ENCODE measurements at regions not wholly inside any gene's neighbourhood (a gene's known extent, or its start where the extent isn't known, plus 50 kb on each side); places are given as distances from the start of the nearest gene placed in this dataset.

DNA sequence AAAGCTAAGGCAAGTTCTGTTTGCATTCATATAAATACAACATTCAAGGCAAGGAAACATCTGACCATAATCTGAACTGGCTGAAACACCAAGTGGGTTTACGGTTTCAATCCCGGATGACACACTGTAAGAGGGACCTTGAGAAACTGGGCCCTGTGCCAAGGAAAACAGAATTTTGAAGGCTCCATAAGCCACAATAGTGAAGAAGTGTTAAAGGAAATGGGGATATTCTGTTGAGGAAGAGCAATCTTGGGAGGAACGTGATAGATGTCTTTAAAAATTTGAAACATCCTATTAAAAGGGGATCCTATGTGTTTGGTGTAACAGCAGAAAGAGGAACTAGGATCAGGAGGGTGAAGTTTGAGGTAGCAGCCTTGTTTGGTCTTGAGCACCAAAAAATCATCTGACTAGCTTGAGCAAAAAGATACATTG is 82.4 kb upstream of the TAB2 start:
- TF ChIP-seq EP300 (IDR thresholded peaks at IDR 0.05) (no peak), CTCF (IDR thresholded peaks at IDR 0.05) (no peak), POLR2A (IDR thresholded peaks at IDR 0.05) (no peak)
- Histone ChIP-seq H3K27ac (no peak overlapping the region), H3K36me3 (no peaks in the 10 kb centered on the region), H3K4me3 (no peak overlapping the region), H3K4me1 (ENCODE audit: insufficient read depth) (peaks cover 12% of the 10 kb centered on the region), H3K9me3 (no peaks in the 10 kb centered on the region), H3K27me3 (no peaks in the 10 kb centered on the region)
- peak in 3 of 5 donors; percentile 51 to 56 (median 55) for DNase-seq
- WGBS, 3 donors = 8 to 29% (median 13%) methylated on average over 3 of the region's 3 CpGs
- intact Hi-C loops (cut with DNase I) = no loop called here

DNA sequence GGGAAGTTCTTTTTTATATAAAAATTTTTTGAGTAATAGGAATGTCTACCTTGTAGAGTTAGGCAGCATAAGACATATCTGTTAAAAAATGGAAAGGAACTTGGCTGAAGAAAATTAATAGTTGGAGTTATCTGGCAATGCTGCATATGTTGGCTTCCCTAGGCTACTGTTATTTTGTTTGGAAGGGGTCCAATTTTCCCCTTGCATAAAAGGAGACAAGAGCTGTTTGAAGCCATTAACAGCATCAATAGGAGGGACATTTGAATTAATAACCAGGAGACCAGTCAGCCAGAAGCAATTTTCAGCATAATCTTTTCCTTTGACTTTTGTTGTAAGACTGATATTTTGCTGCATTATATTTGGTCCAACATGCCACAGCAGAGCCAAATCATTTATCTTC is 80.9 kb upstream of the TAB2 start:
- intact Hi-C loops (cut with DNase I) = no loop called here

GRCh38 chr6:149237464-149237863 is 80.0 kb upstream of the TAB2 start:
- DNase-seq = no peak
- 94 to 97% (median 95%) methylated on average over 6 of the region's 6 CpGs for WGBS, 3 donors
- Histone ChIP-seq H3K4me1 (ENCODE audit: insufficient read depth) (peaks cover 3% of the 10 kb centered on the region), H3K27ac (no peak overlapping the region), H3K36me3 (no peaks in the 10 kb centered on the region), H3K4me3 (no peak overlapping the region), H3K9me3 (no peaks in the 10 kb centered on the region), H3K27me3 (no peaks in the 10 kb centered on the region)
- TF ChIP-seq POLR2A (IDR thresholded peaks at IDR 0.05) (no peak), CTCF (IDR thresholded peaks at IDR 0.05) (no peak)
- intact Hi-C loops (cut with DNase I) = no loop called here

More for the DNA sequence above, 80.9 kb upstream of the TAB2 start:
- DNase-seq = no peak
- Histone ChIP-seq H3K9me3 (no peaks in the 10 kb centered on the region), H3K4me1 (ENCODE audit: insufficient read depth) (peaks cover 8% of the 10 kb centered on the region), H3K27me3 (no peaks in the 10 kb centered on the region), H3K27ac (no peak overlapping the region), H3K36me3 (no peaks in the 10 kb centered on the region), H3K4me3 (no peak overlapping the region)
- TF ChIP-seq CTCF (IDR thresholded peaks at IDR 0.05) (no peak), EP300 (IDR thresholded peaks at IDR 0.05) (no peak), POLR2A (IDR thresholded peaks at IDR 0.05) (no peak)

DNA sequence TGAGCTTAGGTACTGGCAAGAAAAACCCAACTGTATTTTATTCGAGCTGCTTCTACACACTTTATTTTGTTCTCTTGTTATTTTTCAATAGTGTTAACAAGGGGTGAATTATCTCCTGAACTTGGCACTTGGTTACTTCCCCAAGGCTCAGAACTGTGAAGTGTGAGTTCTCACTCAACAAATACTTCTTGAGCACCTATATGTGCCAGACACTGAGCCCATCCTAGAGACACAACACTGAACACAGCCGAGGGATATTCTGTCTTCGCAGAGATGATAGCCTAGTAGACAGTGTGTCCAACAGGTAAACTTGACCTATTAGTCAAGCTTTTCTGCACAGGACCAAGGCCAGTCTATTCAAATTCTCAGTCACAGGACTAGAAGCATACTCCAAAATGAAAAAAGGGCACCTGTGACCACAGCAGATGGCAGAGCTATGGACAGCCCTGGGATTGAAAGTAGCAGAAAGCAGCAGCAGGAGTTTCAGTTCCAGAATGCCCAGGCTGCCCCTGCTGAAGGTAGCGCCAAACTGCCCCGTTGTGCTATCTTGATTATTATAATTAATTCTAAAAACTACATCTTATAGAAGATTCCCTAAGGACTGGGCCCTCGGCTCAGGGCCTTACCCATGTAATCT is 77.8 kb upstream of the TAB2 start:
- no peak for DNase-seq
- no peak overlapping the region for H3K4me3 ChIP-seq
- intact Hi-C loops (cut with DNase I) = no loop called here
- H3K36me3 ChIP-seq = no peaks in the 10 kb centered on the region
- H3K27ac ChIP-seq = no peak overlapping the region
- TF ChIP-seq EP300 (IDR thresholded peaks at IDR 0.05) = no peak
- no peak for TF ChIP-seq CTCF (IDR thresholded peaks at IDR 0.05)
- no peak for TF ChIP-seq POLR2A (IDR thresholded peaks at IDR 0.05)
- no peaks in the 10 kb centered on the region for H3K4me1 ChIP-seq (ENCODE audit: insufficient read depth)
- 88 to 94% (median 88%) methylated on average over 6 of the region's 6 CpGs for WGBS, 3 donors
- no peaks in the 10 kb centered on the region for H3K27me3 ChIP-seq
- no peaks in the 10 kb centered on the region for H3K9me3 ChIP-seq
